GM12872 (cell line): ENCODE measurements at regions not wholly inside any gene's neighbourhood (a gene's known extent, or its start where the extent isn't known, plus 50 kb on each side); places are given as distances from the start of the nearest gene placed in this dataset.

Source experiments
- TF ChIP-seq, protein P1 (sequence below): IDR thresholded peaks from 3 replicates; pipeline ENCODE4 v1.5.1; 2011; ENCODE audit warnings: low read depth, mild to moderate bottlenecking, low read length, moderate library complexity; ENCODE audit not compliant: insufficient read depth

DNA sequence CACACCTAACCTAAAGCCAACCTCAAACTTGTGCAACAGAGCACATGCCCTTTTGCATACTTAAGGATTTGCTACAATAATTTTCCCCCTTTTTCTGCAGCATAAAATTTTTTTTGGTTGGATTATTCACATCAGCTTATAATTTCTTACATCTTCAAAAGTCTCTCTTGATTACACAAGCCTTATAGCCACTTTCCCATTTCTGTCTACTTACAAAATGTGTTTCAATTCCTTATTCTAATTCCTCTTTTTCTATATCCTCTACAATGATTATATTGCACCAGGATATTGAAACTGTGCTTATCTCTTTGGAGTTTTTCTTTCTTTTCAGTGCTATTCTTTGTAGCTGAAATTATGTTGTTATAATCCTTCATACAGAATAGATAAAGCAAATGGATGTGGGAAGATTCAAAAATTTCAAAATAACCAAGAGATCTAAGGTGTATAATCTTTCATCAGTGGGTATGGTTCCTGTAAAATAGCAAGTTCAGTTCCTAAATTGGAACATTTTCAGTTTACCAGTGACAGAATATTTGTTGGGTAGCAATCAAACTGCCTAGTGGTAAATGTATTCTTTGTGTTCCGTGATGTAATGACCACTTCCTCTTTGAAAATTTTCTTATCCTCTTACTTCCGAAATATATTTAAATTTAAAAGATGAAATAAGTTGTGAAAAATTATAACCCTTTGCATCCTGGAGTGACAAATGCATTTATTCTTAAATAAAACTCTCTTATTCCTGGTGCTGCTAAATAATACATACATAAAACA lies 386.8 kb upstream of the CHD1 start:
- TF ChIP-seq, protein P1, sequence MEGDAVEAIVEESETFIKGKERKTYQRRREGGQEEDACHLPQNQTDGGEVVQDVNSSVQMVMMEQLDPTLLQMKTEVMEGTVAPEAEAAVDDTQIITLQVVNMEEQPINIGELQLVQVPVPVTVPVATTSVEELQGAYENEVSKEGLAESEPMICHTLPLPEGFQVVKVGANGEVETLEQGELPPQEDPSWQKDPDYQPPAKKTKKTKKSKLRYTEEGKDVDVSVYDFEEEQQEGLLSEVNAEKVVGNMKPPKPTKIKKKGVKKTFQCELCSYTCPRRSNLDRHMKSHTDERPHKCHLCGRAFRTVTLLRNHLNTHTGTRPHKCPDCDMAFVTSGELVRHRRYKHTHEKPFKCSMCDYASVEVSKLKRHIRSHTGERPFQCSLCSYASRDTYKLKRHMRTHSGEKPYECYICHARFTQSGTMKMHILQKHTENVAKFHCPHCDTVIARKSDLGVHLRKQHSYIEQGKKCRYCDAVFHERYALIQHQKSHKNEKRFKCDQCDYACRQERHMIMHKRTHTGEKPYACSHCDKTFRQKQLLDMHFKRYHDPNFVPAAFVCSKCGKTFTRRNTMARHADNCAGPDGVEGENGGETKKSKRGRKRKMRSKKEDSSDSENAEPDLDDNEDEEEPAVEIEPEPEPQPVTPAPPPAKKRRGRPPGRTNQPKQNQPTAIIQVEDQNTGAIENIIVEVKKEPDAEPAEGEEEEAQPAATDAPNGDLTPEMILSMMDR = no peak

- TF ChIP-seq, protein P1 = no peak
These were observed 385.9 kb upstream of the CHD1 start for GRCh38 chr5:99314721-99315120.

DNA sequence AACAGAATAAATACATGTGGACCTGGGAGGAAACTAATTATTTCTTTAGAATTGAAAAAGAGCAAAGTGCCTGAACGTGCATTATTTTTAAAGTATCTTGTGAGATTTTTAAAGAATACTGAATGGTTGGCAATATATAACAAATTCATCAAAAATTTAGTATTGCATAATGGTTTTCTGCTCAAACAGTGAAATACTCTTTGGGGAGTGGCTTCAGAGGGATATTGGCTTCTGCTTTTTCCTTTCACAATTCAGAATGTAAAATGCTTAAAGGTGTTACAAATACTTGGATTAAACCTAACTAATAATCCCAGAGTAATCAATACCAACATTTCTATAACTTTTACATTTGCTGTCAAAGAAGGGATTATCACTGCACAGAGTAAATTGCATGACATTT lies 379.3 kb upstream of the CHD1 start:
- TF ChIP-seq, protein P1 = no peak

- TF ChIP-seq, protein P1 = no peak
These were observed 376.3 kb upstream of the CHD1 start for GRCh38 chr5:99305045-99305580.

DNA sequence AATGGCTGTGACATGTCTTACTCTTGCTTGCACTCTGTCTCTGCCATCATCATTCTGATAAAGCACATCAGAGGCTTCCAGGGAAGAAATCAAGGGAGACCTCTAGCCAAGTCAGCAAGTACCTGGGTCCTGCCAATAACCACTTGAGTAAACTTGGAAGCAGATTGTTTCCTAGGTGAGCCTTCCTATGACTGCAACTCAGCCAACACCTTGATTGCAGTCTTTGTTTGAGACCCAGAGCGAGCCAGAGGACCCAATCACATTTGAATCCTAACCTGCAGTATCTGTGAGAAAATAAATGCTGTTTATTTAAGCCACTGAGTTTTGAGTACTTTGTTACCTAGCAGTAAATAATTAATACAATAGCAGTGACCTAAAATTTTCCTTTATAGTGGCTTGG lies 356.8 kb upstream of the CHD1 start:
- TF ChIP-seq, protein P1 = no peak

DNA sequence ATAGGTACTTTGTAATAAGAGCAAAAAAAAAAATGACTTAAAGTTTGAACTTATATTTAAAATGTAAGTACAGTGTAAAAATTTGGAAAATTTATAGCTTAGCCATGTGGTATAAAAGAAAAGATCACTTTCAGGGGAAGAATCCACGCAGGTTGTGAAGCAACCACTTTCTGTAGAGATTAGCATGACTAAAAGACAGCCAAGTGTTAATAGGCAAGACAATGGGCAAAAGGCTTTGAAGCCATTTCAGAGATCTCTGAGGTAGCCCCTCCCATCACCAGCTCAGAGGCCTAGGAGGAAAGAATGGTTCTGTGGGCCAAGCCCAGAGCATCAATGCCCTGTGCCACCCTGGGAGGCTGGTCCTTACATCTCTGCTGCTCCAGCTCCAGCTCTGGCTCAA lies 346.3 kb upstream of the CHD1 start:
- TF ChIP-seq, protein P1 = no peak

DNA sequence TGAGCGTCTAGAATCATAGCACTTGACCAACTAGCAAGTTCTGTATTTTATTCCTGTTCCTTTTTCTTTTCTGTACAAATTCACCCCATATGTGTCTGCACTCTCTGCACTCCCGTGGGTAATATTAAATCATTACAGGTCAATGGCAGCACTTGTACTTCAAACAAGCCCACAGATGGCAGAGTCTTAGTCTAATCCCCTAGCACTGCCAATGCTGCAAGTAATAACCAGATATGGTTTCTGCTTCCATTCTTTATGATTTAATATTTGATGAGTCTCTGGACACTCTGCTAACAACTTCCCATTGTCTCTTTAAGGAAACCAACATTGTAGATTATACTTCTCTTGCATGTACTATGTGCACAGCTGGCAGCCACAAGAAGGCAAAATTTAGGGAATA lies 343.8 kb upstream of the CHD1 start:
- TF ChIP-seq, protein P1 = no peak
